HG02870 (cell line): ENCODE measurements at regions not wholly inside any gene's neighbourhood (a gene's known extent, or its start where the extent isn't known, plus 50 kb on each side); places are given as distances from the start of the nearest gene placed in this dataset.
"Not testable (repeated sequence)": the region's sequence is repeated elsewhere in the genome, so short reads cannot be mapped to it uniquely, and the experiment has no call there.

Source experiments
- ATAC-seq: cut with Tn5 transposase; IDR thresholded peaks from one replicate; pipeline ENCODE4 v1.9.1; 2021; ENCODE audit warnings: mild to moderate bottlenecking, moderate library complexity; ENCODE audit not compliant: unreplicated experiment

DNA sequence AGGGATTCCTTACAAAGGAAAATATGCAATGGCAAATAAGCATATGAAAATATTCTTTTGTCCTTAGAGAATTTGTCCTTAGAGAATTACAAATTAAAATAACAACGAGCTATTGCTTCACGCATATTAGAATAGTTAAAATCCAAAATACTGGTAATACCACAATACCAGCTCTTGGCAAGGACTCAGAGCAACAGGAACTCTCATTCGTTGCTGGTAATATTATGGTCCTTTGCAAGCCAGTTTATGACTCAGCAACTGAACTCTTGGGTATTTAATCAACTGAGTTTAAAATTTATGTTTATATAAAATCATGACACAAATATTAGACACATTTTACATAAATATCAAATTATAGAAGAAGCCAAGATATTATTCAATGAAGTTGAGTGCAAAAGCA lies 1730.4 kb downstream of the SI start:
- ATAC-seq = no peak

DNA sequence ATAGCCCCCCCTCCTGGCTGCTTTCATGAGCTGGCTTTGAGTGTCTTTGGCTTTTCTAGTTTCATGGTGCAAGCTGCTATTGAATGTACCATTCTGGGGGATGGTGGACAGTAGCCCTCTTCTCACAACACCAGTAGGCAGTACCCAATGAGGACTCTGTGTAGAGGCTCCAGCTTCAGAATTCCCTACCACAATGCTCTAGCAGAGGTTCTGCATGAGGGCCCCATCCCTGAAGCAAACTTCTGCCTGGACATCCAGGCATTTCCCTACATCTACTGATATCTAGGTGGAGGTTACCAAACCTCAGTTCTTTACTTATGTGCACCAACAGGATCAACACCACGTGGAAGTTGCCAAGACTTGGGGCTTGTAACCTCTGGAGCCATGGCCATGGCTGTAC lies 1742.9 kb downstream of the SI start:
- ATAC-seq = no peak

DNA sequence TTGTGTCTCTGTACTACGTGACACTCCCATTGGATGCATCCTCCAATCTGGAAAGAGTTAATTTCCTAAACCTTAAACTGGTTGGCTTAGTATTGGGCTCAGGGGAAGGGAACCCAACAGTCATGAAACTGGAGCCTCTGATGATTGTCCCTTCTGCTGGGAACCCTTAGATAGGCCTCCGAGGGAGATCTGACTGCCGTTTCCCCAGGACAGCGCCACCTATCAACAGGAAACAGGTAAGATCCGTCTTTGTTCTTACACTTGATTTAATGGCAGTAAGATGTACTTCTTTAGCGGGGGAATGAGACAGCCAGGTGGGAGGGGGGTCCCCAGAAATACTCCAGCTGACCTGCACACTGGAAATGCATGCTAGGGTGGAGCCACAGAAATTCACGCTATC lies 1749.6 kb downstream of the SI start:
- ATAC-seq = no peak

DNA sequence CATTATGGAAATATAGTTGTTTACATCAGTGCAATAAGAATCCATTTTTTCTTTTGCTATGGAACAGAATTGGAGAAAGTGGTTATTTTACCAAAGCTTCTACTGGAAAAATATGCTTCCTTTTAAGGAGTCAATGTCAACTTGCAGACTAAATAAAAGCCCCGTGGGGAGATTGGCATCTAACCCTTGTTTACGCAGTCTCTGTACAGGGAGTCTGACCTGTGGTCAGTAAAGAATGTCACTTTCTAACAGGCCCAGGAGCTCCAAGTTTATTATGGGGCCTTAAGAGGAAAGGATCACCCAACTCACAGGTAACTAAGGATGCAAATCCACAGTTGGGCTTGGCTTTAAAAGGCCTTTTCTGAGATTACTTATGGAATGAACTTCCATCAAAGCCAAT lies 1751.2 kb downstream of the SI start:
- ATAC-seq = no peak

DNA sequence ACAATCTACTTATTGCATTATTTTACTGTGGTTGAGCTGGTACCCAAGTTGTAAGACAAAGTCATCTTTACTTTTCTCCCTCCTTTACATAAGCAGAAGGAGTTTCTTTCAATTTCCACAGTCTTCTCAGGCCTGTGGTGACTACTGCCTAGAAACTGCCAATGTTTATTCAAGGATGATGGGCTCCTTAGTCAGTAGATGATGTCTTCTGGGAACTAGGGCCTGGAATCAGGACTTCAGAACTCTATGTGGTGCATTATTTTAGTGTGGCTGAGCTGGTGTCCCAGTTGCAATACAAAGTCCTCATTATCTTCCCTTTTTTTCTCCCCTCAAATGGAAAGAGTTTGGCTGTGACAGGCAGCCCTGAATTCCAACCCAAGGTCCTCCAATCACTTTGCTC lies 1762.5 kb downstream of the SI start:
- no peak for ATAC-seq

DNA sequence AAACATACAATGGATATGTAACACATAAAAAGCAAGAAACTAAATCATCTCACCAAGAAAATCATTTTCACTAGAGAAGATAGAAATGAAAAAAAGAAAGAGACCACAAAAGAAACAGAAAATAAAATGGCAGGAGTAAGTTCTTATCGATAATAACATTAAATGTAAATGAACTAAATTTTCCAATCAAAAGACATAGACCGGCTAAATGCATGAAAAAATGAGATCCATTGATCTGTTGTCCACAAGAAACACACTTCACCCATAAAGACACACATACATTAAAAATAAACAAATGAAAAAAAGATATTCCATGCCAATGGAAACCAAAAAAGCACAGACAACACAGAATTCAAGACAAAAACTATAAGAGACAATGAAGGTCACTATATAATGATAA lies 1771.9 kb downstream of the SI start:
- no peak for ATAC-seq

DNA sequence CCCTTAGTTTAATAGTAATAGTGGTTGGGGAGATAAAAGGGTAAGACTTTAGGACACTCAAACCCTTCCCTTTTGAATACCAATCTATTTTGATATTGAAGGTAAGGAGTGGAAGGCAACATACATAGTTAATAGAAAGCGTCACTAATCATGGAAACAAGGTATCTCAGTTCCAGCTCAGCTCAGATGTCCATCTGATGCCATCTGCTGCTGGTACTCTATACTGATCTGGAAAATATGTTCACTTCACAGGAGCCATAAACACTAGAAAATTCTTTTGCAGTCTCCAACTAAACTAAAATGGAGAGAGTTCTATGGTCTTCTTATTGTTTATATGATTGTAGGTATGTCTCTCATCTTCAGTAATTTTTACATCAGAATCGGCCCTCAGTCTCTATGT lies 1777.1 kb downstream of the OTOL1 start:
- no peak for ATAC-seq

DNA sequence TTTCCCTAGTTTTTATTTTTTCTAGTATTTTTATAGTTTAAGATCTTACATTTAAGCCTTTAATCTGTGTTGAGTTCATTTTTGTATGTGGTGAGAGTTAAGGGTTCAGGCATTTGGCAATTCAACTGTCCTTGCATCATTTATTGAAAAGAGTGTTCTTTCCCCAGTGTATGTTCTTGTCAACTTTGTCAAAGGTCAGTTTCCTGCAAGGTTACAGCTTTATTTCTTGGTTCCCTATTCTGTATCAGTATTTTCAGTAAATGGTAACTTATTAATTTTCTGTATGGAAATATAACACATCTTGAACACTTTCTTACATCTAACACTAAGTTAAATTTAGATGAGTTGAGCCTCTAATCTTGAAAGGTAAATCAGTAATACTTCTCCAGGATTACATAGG lies 1770.1 kb downstream of the OTOL1 start:
- no peak for ATAC-seq

DNA sequence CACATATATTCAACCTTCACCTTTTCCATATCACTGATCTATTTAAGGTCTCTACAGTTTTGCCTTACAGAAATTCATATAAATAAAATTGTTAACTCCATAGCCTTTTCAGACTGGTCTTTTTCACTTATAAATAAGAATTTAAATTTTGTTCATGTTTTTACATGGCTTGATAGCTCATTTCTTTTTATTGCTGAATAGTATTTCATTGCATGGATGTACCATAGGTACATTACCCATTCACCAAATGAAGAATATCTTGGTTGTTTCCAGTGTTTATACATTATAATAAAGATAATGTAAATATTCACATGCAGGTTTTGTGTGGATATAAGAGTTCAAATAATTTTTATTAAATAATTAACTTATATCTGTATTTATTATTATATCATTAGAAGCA lies 1765.0 kb downstream of the OTOL1 start:
- ATAC-seq = no peak

DNA sequence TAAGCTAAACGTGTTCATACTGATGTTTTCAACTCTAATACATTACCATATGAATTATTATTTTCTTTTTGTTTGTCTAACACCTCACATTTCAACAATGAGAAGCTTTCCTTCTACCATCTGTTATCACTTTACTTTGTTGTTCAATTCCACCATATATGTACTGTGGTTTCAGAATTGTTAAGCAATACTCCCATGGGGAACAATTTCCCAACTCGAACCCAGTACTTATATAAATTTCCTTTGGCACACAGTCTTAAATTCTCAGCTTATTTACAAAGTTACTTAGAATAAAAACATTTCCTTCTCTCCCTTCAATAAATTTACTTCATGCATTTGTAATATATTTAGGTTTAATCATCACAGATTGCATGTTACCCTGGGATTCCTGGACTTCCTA lies 1764.4 kb downstream of the OTOL1 start:
- ATAC-seq = no peak

DNA sequence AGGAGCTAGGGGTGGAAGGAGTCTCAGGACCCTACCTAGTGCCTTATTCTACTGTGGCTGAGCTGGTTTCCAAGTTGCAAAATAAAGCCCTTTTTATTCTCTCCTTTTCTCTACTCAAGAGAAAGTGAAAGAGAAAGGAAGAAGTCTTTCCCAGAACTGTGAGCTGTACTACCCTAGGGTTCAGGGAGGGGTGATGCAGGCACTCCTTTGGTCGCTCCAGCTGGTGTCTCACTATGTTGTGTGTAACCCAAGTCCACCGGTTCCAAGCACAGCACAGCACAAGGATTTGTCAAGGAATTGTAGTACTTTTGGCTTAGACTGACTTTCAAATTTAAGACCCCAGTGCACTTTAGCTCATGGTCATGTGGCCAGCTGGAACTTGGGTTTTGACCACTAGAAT lies 1721.7 kb downstream of the OTOL1 start:
- no peak for ATAC-seq

DNA sequence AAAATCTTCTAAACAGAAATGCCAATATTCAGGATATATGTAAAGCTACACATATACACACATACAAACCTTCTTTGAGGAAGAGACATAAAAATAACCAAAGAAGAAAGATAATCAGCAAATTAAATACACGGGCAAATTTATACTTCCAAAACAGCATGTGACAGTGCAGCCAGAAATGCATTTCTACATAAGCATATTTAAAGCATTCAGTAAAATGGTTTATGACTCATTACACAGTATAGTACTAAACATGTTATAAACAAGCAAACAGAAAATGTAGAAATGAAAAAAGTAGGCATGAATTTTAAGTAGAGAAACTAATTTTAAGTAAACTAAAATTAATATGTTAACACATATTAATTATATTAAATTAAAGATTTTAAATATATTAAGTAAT lies 1717.2 kb downstream of the OTOL1 start:
- ATAC-seq = no peak

DNA sequence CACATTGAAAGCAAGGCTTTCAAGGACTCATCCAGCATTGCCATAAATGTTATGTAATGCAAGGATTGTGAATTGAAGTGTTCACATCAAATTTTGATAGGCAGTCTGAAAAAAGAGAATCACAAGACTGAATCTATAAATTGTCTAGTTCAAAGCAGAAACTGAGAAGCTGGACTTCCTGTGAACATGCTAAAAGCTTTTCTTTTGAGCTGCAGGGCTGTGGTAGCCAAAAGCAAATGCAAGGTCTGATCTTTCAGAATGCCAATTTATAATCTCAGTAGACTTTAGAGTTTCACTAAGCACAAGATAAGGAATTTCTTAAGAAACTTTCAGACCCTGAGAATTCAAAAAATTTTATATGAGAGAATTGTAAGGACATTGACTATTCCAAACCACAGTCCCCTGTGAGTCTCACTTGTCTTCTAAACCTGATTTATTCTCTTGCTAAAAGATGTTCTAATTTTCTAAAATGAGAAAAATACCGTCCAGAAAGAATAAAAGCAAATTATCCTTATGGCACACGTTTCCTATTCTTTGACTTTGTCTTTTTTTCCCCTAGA lies 1700.3 kb downstream of the OTOL1 start:
- ATAC-seq = no peak

DNA sequence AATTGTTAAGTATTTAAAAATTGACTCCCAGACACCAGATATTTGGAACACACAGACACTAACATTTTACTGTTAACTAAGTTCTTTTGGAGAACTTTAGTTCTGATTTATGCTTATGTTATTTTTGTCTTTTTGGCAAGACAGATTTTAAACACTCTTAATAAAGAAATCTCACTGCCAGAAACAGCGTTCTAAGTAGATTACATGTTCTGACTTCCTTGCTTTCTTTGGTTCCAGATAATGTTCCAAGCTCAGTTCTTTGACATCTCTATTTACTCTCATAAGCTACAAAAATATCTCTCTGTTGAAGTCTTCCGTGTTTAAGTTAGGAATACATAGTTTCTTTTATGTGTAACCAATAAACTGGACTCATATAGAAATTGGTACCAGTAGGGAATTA lies 1699.6 kb downstream of the OTOL1 start:
- ATAC-seq = no peak

DNA sequence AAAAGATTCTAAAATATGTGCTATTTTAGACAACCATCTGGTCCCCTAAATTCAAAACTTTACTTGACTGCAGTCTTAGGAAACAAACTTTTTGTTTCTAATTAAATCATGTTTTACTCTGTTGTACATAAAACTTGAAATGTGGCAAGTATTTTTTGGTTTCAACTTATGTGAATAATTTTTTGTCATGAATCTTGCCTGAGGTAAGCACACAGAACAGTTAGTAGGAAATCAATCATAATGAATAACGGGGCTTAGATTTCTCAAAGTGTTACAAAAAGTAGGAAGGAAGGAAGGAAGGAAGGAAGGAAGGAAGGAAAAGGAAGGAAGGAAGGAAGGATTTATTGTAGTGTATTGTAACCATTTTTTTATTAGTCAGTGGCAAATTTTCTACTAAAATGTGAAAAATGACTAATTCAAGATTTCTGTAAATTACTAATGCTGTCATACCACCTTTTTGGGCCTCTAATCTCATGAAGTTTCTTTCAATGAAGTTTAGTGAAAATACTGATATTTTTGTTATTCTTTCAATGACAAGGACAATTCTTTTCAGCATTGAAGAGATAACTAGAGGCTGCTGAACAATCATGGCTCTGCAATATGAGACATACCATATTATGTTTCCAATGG lies 1689.2 kb downstream of the OTOL1 start:
- no peak for ATAC-seq

DNA sequence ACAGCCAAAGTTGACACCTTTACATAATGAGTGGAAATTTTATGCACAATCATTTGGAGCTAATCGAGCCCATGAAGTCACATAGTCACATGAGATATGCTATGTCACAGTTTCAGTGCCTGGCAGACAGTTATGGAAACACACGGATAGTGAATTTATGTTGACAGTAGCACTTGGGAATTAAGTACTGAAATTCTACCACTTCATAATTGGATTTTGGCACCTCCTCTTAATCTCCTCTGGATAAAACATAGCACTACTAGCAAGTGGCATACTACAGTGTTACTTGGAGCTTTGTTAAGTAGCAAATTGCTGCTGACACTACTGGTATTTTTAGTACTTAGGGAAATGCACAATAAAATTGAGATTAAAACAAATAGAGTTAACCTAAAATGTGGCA lies 1679.4 kb downstream of the OTOL1 start:
- ATAC-seq = no peak

DNA sequence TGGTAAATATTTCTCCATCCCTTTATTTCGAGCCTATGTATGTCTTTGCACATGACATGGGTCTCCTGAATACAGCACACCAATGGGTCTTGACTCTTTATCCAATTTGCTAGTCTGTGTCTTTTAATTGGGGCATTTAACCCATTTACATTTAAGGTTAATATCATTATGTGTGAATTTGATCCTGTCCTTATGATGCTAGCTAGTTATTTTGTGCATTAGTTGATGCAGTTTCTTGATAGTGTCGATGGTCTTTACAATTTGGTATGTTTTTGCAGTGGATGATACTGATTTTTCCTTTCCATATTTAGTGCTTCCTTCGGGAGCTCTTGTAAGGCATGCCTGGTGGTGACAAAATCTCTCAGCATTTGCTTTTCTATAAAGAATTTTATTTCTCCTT lies 1675.9 kb downstream of the OTOL1 start:
- not testable (repeated sequence) for ATAC-seq

DNA sequence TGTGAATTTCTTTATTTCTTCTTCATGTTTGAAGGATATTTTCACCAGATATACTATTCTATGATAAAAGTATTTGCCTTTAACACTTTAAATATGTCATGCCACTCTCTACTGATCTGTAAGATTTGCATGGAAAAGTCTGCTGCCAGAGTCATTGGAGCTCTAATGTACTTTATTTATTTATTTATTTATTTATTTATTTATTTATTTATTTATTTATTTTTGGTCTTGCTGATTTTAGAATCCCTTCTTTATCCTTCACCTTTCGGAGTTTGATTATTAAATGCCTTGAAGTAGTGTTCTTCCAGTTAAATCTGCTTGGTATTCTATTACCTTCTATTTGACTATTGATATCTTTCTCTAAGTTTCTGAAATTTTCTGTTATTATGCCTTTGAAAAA lies 1669.6 kb downstream of the OTOL1 start:
- ATAC-seq = no peak

DNA sequence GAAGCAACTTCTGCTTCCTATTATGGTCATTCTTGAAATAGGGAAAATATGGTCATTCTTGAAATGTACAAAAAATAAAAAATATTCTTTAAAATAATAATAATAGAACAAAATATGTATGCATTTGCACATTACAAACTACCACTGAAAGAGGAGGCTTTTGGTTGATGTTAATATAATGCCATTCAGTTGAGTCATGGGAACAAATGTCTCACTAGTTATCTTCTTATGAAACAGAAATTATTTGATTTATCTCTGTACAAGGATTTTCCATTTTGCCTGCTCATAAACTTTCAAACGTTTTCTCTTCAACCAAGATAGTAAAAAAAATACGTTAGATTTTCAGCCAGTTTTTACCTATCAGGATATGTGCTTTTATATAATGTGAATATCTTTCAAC lies 1662.7 kb downstream of the OTOL1 start:
- no peak for ATAC-seq

DNA sequence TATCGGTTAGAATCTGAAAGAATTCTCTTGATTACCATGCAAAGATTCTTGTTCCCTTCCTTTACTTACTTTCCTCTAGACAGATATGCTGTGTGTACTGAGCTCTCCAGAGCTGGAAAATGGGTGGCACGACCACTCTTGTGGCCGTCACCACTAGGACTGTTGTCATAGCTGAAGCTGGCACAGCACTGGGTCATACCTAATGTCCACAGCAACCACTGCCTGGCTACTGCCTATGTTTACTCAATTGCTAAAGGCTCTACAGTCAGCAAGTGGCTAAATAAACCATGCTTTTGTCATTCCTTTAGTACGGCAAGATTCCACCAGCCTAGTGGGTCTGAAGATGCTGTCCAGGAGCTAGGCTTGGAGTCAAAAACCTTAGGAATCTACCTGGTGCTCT lies 1643.0 kb downstream of the OTOL1 start:
- ATAC-seq = no peak

DNA sequence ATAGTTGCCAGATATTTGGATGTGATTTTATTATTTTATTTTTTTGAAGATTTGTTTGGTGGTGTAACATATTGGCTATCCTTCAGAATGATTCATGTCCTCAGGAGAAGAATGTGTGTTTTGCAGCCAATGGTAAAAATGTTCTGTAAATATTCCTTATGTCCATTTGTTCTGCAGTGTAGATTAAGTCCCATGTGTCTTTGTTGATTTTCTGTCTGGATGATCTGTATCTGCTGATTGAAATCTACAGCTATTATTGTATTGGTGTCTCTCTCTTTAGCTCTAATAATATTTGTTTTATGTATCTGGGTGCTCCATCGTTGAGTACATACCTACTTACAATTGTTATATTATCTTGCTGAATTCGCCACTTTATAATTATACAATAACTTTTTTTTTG lies 1641.7 kb downstream of the OTOL1 start:
- ATAC-seq = no peak

DNA sequence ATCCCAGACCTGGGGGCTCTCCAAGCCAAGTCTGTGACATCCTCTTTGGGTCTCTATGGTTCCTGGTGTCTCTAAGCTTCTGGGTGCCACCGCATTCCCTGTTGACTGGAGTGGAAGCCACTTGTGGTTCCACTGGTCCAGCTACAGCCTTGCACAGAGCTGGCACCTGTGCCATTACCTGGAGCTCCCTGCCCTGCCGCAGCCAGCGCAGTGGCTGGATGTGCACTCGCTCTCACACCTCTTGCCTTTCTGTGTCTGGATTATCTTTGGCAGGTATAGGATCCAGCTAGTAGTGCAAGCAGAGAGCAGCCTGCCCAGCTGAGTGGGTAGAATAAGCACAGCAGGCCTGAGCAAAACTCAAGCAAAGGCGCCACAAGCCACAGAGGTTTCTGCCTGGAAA lies 1635.5 kb downstream of the OTOL1 start:
- no peak for ATAC-seq

DNA sequence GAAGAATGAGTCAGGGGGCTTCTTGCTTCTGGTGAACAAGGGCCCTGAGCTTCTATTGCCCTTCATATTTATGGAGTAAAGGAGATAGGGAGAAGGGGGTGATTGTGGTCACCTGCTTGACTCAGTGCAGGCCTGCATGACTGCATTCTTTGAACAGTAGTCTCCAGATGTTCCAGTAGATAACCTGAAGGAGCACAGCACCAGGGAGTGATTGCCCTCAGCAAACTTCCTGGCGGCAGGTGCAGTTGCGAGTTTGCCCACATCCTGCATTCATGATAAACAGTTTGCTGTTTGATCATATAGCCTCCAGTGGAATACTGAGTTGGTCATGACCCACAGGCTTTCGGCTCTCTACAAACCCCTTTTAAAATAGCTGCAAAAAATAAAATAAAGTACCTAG lies 1632.7 kb downstream of the OTOL1 start:
- no peak for ATAC-seq
